SKM-1 treated with dmso at 0.1 percent for 144 hours (cell line): ENCODE measurements at regions not wholly inside any gene's neighbourhood (a gene's known extent, or its start where the extent isn't known, plus 50 kb on each side); places are given as distances from the start of the nearest gene placed in this dataset.
"Not testable (repeated sequence)": the region's sequence is repeated elsewhere in the genome, so short reads cannot be mapped to it uniquely, and the experiment has no call there.

Experiments used
- DNase-seq: peaks from one replicate; lab custom pipeline; 2025; ENCODE audit not compliant: unreplicated experiment; lab: John Stamatoyannopoulos, UW

- DNase-seq, result no peak
These were observed 69.5 kb downstream of the TPRA1 start for GRCh38 chr3:127520993-127521392.

- DNase-seq, result no peak
These were observed 72.0 kb downstream of the TPRA1 start for GRCh38 chr3:127518456-127519081.

- no peak for DNase-seq
These were observed 78.3 kb downstream of the TPRA1 start for GRCh38 chr3:127512256-127512655.

- DNase-seq, result no peak
These were observed 89.4 kb downstream of the TPRA1 start for GRCh38 chr3:127501177-127501576.

GRCh38 chr3:127497676-127498075 is 92.9 kb downstream of the TPRA1 start:
- DNase-seq, result no peak

- no peak for DNase-seq
These were observed 93.4 kb downstream of the TPRA1 start for GRCh38 chr3:127497166-127497565.

- DNase-seq, result no peak
These were observed 94.5 kb downstream of the TPRA1 start for GRCh38 chr3:127495821-127496655.

- no peak for DNase-seq
These were observed 96.4 kb downstream of the TPRA1 start for GRCh38 chr3:127493924-127494646.

- DNase-seq, result no peak
These were observed 98.1 kb downstream of the TPRA1 start for GRCh38 chr3:127492426-127492825.

- DNase-seq, result no peak
These were observed 98.6 kb downstream of the TPRA1 start for GRCh38 chr3:127491909-127492308.

GRCh38 chr3:127491323-127491722 is 99.2 kb downstream of the TPRA1 start:
- DNase-seq, result no peak

- not testable (repeated sequence) for DNase-seq
These were observed 99.6 kb downstream of the TPRA1 start for GRCh38 chr3:127491024-127491305.

GRCh38 chr3:127490271-127491023 is 100.1 kb downstream of the TPRA1 start:
- no peak for DNase-seq

- no peak for DNase-seq
These were observed 101.2 kb downstream of the TPRA1 start for GRCh38 chr3:127489357-127489756.

GRCh38 chr3:127488740-127489139 is 101.8 kb downstream of the TPRA1 start:
- DNase-seq, result no peak

- no peak for DNase-seq
These were observed 102.3 kb downstream of the TPRA1 start for GRCh38 chr3:127488141-127488672.

- no peak for DNase-seq
These were observed 103.3 kb downstream of the TPRA1 start for GRCh38 chr3:127487196-127487595.

- no peak for DNase-seq
These were observed 104.1 kb downstream of the TPRA1 start for GRCh38 chr3:127486321-127486944.

- no peak for DNase-seq
These were observed 105.0 kb downstream of the TPRA1 start for GRCh38 chr3:127485396-127486170.
